Esophagus muscularis mucosa (tissue), 4 donors: ENCODE measurements at regions not wholly inside any gene's neighbourhood (a gene's known extent, or its start where the extent isn't known, plus 50 kb on each side); places are given as distances from the start of the nearest gene placed in this dataset.
"Not testable (repeated sequence)": the region's sequence is repeated elsewhere in the genome, so short reads cannot be mapped to it uniquely, and the experiment has no call there.

ENCODE experiments used
- DNase-seq: peaks from one replicate; pipeline ENCODE4 v3.0.0-alpha.2; 2017; ENCODE audit errors: extremely low spot score
- H3K27ac ChIP-seq, 4 donors: fragments of 200-600 bp; sonication (generic); replicated peaks in 1 of 4; 1 replicate in 3 of 4; 2 replicates in 1 of 4; pipeline ENCODE4 v1.5.1; 2016 to 2019; ENCODE audit warnings: mild to moderate bottlenecking in 1 of 4
- H3K27me3 ChIP-seq, 4 donors: fragments of 200-600 bp; sonication (generic); one replicate each; pipeline versions ENCODE4 v1.5.1 to v1.6.0; 2016 to 2019
- H3K36me3 ChIP-seq, 4 donors: fragments of 200-600 bp; sonication (generic); one replicate each; pipeline ENCODE4 v1.5.1; 2016 to 2019
- H3K4me1 ChIP-seq, 4 donors: fragments of 200-600 bp; sonication (generic); one replicate each; pipeline ENCODE4 v1.5.1; 2016 to 2019
- H3K4me3 ChIP-seq, 4 donors: fragments of 200-600 bp; sonication (generic); 1 replicate in 2 of 4; 2 replicates in 2 of 4; pipeline ENCODE4 v1.5.1; 2016 to 2019; ENCODE audit warnings: mild to moderate bottlenecking in 4 of 4, moderate library complexity in 1 of 4
- H3K9me3 ChIP-seq, 4 donors: fragments of 200-600 bp; sonication (generic); 1 replicate in 3 of 4; 2 replicates in 1 of 4; pipeline ENCODE4 v1.5.1; 2016 to 2019
- CTCF ChIP-seq, 3 experiments: fragments of 200-600 bp in 2 of 3; fragments of 450-650 bp in 1 of 3; sonication (generic) in 2 of 3; IDR thresholded peaks; one replicate each; pipeline ENCODE4 v1.5.1; 2017 to 2019; ENCODE audit warnings: antibody characterized with exemption in 3 of 3, mild to moderate bottlenecking in 2 of 3, moderate library complexity in 1 of 3
- EP300 ChIP-seq: sonication (generic); formaldehyde crosslinking; IDR thresholded peaks from one replicate; pipeline ENCODE4 v1.6.1; 2017; ENCODE audit warnings: antibody characterized with exemption
- POLR2A ChIP-seq: fragments of 450-650 bp; IDR thresholded peaks from one replicate; pipeline ENCODE4 v1.6.1; 2017; ENCODE audit warnings: antibody characterized with exemption, moderate library complexity, mild to moderate bottlenecking, low read depth
- POLR2AphosphoS5 ChIP-seq, 2 donors: sonication (generic); formaldehyde crosslinking; IDR thresholded peaks; one replicate each; pipeline ENCODE4 v1.6.1; 2017; ENCODE audit warnings: antibody characterized with exemption in 2 of 2
- WGBS: methylation state at CpG from one replicate; pipeline ENCODE4 v1.1.5; 2018; 5-methylcytosine and 5-hydroxymethylcytosine counted together
- intact Hi-C: fragments of 100-400 bp; cut with DNase I; formaldehyde crosslinking; loops from one replicate; pipeline ENCODE4 v1.15.1; 2023

DNA sequence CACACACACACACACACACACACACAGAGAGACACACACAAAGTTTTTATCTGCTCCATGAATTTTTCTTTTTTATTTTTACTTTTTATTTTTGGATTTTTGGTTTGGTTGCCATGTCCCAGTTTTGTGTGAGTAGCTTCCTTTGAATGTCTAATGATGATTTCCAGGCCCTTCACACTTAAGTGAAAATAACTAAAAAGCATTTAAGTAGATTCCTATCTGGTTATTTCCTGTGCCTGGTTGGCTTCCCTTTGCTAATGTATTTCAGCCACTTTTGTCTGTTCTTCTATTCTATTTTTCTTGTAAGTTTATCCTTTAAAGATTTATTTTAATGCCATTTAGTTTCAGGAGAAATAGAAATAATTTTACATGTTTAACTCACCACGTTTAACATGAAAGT lies 755.4 kb downstream of the SLC6A15 start:
- intact Hi-C loops = no loop called here
- no peaks in the 10 kb centered on the region for H3K4me1 ChIP-seq

DNA sequence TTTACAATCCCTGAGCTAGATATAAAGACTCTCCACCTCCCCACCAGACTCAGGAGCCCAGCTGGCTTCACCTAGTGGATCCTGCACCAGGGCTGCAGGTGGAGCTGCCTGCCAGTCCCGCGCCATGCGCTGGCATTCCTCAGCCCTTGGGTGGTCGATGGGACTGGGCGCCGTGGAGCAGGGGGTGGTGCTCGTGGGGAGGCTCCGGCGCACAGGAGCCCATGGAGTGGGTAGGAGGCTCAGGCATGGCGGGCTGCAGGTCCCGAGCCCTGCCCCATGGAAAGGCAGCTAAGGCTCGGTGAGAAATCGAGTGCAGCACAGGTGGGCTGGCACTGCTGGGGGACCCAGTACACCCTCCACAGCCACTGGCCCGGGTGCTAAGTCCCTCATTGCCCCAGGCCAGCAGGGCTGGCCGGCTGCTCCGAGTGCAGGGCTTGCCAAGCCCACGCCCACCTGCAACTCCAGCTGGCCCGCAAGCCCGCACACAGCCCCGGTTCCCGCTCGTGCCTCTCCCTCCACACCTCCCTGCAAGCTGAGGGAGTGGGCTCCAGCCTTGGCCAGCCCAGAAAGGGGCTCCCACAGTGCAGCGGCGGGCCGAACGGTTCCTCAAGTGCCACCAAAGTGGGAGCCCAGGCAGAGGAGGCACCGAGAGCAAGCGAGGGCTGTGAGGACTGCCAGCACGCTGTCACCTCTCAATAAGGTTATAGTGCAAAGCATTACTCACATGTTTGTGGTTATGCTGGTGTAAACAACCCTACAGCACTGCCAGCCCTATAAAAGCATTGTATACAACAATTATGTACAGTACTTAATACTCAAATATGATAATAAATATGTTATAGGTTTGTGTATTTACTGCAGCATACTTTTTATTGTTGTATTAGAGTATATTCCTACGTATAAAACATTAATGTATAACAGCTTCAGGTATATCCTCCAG lies 757.3 kb downstream of the SLC6A15 start:
- DNase-seq, H3K27ac ChIP-seq, H3K36me3 ChIP-seq, H3K4me1 ChIP-seq, H3K9me3 ChIP-seq, H3K4me3 ChIP-seq, H3K27me3 ChIP-seq, intact Hi-C loops: not testable (repeated sequence)
- WGBS = 91% methylated on average over 14 of the region's 30 CpGs

More for the DNA sequence above, 755.4 kb downstream of the SLC6A15 start:
- no peaks in the 10 kb centered on the region for H3K36me3 ChIP-seq
- WGBS = 66% methylated on average over 1 of the region's 1 CpG
- no peaks in the 10 kb centered on the region for H3K9me3 ChIP-seq
- H3K27ac ChIP-seq = no peak overlapping the region
- no peak for DNase-seq
- no peak overlapping the region for H3K4me3 ChIP-seq
- TF ChIP-seq CTCF (IDR thresholded peaks at IDR 0.05) = no peak
- TF ChIP-seq EP300 = no peak
- TF ChIP-seq POLR2AphosphoS5 (IDR thresholded peaks at IDR 0.05) = no peak
- no peaks in the 10 kb centered on the region for H3K27me3 ChIP-seq

GRCh38 chr12:84154439-84154990 lies 758.1 kb downstream of the SLC6A15 start:
- H3K27me3 ChIP-seq, H3K4me1 ChIP-seq, H3K36me3 ChIP-seq, DNase-seq, H3K4me3 ChIP-seq, H3K27ac ChIP-seq, intact Hi-C loops, H3K9me3 ChIP-seq: not testable (repeated sequence)
- 87% methylated on average over 15 of the region's 15 CpGs for WGBS

GRCh38 chr12:84150201-84150600 lies 762.4 kb downstream of the SLC6A15 start:
- Histone ChIP-seq H3K36me3 (no peaks in the 10 kb centered on the region), H3K9me3 (no peaks in the 10 kb centered on the region), H3K27me3 (no peaks in the 10 kb centered on the region), H3K4me1 (no peaks in the 10 kb centered on the region), H3K4me3 (no peak overlapping the region), H3K27ac (no peak overlapping the region)
- 88% methylated on average over 3 of the region's 3 CpGs for WGBS
- intact Hi-C loops = no loop called here
- DNase-seq = no peak
- no peak for TF ChIP-seq POLR2A
- no peak for TF ChIP-seq EP300
- no peak for TF ChIP-seq CTCF (IDR thresholded peaks at IDR 0.05)
- no peak for TF ChIP-seq POLR2AphosphoS5 (IDR thresholded peaks at IDR 0.05)

GRCh38 chr12:84148335-84148734 lies 764.3 kb downstream of the SLC6A15 start:
- no peaks in the 10 kb centered on the region for H3K27me3 ChIP-seq
- H3K27ac ChIP-seq = no peak overlapping the region
- no peak for DNase-seq
- no peaks in the 10 kb centered on the region for H3K4me1 ChIP-seq
- no peaks in the 10 kb centered on the region for H3K36me3 ChIP-seq
- TF ChIP-seq POLR2A (no peak), CTCF (IDR thresholded peaks at IDR 0.05) (no peak), POLR2AphosphoS5 (IDR thresholded peaks at IDR 0.05) (no peak), EP300 (no peak)
- no peak overlapping the region for H3K4me3 ChIP-seq
- 98% methylated on average over 3 of the region's 3 CpGs for WGBS
- H3K9me3 ChIP-seq = no peaks in the 10 kb centered on the region
- intact Hi-C loops = no loop called here
